Nephron progenitor cell (in vitro differentiated cells): ENCODE measurements at regions not wholly inside any gene's neighbourhood (a gene's known extent, or its start where the extent isn't known, plus 50 kb on each side); places are given as distances from the start of the nearest gene placed in this dataset.

ENCODE experiments used
- DNase-seq: peaks from one replicate; pipeline ENCODE4 v3.0.0; 2021
- H3K27ac Mint-ChIP-seq: 2 replicates; pipeline ENCODE4 v1.8.0; 2021; ENCODE audit warnings: mild to moderate bottlenecking, moderate library complexity, mixed read lengths
- H3K27me3 Mint-ChIP-seq: 2 replicates; pipeline ENCODE4 v1.8.0; 2021; ENCODE audit warnings: mild to moderate bottlenecking, low read depth, mixed read lengths; ENCODE audit not compliant: poor library complexity
- H3K36me3 Mint-ChIP-seq: 2 replicates; pipeline ENCODE4 v1.8.0; 2021; ENCODE audit warnings: low read depth, mixed read lengths
- H3K4me1 Mint-ChIP-seq: 2 replicates; pipeline ENCODE4 v1.8.0; 2021; ENCODE audit warnings: mixed read lengths
- H3K4me3 Mint-ChIP-seq: 2 replicates; pipeline ENCODE4 v1.8.0; 2021; ENCODE audit warnings: mild to moderate bottlenecking, moderate library complexity, mixed read lengths
- H3K9me3 Mint-ChIP-seq: 2 replicates; pipeline ENCODE4 v1.8.0; 2021; ENCODE audit warnings: mild to moderate bottlenecking, moderate library complexity, mixed read lengths
- CTCF ChIP-seq: fragments of 200-600 bp; sonication (generic); IDR thresholded peaks from 2 replicates; pipeline ENCODE4 v1.5.0; 2021; ENCODE audit warnings: antibody characterized with exemption

GRCh38 chr4:27908356-27908755 is 1047.7 kb downstream of the STIM2 start:
- Mint-ChIP-seq H3K9me3 (no peaks in the 10 kb centered on the region), H3K4me1 (no peaks in the 10 kb centered on the region), H3K27me3 (peaks cover 3% of the 10 kb centered on the region), H3K36me3 (no peaks in the 10 kb centered on the region), H3K4me3 (no peak overlapping the region), H3K27ac (no peak overlapping the region)
- DNase-seq, result no peak
- TF ChIP-seq CTCF, result no peak

- H3K36me3 Mint-ChIP-seq, result no peaks in the 10 kb centered on the region
- no peak for TF ChIP-seq CTCF
- no peak for DNase-seq
- no peak overlapping the region for H3K4me3 Mint-ChIP-seq
- H3K4me1 Mint-ChIP-seq, result no peaks in the 10 kb centered on the region
- no peak overlapping the region for H3K27ac Mint-ChIP-seq
- H3K9me3 Mint-ChIP-seq, result no peaks in the 10 kb centered on the region
- H3K27me3 Mint-ChIP-seq, result no peaks in the 10 kb centered on the region
Measured at GRCh38 chr4:27910227-27910626, 1049.6 kb downstream of the STIM2 start.

GRCh38 chr4:27911047-27911446 is 1050.4 kb downstream of the STIM2 start:
- Mint-ChIP-seq H3K9me3 (no peaks in the 10 kb centered on the region), H3K36me3 (no peaks in the 10 kb centered on the region), H3K27ac (no peak overlapping the region), H3K27me3 (no peaks in the 10 kb centered on the region), H3K4me3 (no peak overlapping the region), H3K4me1 (no peaks in the 10 kb centered on the region)
- DNase-seq, result no peak
- TF ChIP-seq CTCF, result no peak

- Mint-ChIP-seq H3K4me1 (peaks cover 9% of the 10 kb centered on the region), H3K9me3 (no peaks in the 10 kb centered on the region), H3K36me3 (no peaks in the 10 kb centered on the region), H3K27ac (no peak overlapping the region), H3K4me3 (no peak overlapping the region), H3K27me3 (no peaks in the 10 kb centered on the region)
- no peak for TF ChIP-seq CTCF
- no peak for DNase-seq
Measured at GRCh38 chr4:27913738-27914137, 1053.1 kb downstream of the STIM2 start.

- no peak for TF ChIP-seq CTCF
- no peaks in the 10 kb centered on the region for H3K36me3 Mint-ChIP-seq
- no peak overlapping the region for H3K4me3 Mint-ChIP-seq
- no peaks in the 10 kb centered on the region for H3K9me3 Mint-ChIP-seq
- H3K27ac Mint-ChIP-seq, result no peak overlapping the region
- no peaks in the 10 kb centered on the region for H3K27me3 Mint-ChIP-seq
- H3K4me1 Mint-ChIP-seq, result peaks cover 9% of the 10 kb centered on the region
- DNase-seq, result no peak
Measured at GRCh38 chr4:27915822-27916221, 1055.2 kb downstream of the STIM2 start.

GRCh38 chr4:27916452-27917184 is 1056.0 kb downstream of the STIM2 start:
- Mint-ChIP-seq H3K36me3 (no peaks in the 10 kb centered on the region), H3K9me3 (no peaks in the 10 kb centered on the region), H3K4me1 (peaks cover 9% of the 10 kb centered on the region), H3K27ac (peak overlapping the region; percentile 75), H3K27me3 (no peaks in the 10 kb centered on the region), H3K4me3 (no peak overlapping the region)
- no peak for TF ChIP-seq CTCF
- DNase-seq, result no peak
